ENCODE measurements at regions not wholly inside any gene's neighbourhood (a gene's known extent, or its start where the extent isn't known, plus 50 kb on each side); places are given as distances from the start of the nearest gene placed in this dataset.
"Not testable (repeated sequence)": the region's sequence is repeated elsewhere in the genome, so short reads cannot be mapped to it uniquely, and the experiment has no call there.

DNA sequence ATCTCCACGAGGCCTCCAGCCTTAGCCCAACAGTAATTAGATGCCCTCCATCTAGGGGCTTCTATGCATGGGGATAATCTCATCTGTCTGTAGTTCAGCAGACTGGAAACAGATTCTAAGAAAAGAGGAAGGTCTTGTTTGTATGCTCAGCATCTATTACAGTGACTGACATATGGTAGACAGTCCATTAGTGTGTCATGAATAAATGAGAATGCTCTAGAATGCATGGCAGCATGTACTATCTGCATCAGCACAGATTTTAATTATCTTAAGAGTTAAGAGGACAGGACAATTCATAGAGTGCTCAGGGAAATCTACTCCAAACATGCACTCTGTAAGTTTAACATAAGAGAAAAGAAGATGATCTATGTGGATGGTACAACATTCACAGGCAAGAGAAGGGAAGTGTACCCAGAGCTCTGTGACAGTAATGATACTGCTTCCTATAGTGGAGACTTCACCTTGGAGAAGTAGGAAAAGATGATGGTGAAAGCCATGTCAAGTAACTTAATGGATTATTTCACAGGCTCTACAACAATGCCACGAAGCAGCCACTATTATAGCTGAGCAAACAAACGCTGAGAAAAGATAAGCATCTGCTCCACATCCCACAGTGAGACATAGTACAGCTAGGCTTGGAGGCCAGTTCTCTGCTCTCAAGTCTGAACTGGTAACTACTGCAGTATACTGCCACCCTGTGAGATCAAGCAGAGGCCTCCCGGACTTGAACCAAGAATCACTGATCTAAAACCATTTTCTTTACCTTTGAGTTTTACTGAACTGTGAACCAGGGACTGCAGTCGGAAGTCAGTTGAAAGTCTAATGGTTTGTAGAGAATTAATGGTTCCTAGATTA lies 309.2 kb upstream of the SPTLC3 start:
- no peak for DNase-seq

DNA sequence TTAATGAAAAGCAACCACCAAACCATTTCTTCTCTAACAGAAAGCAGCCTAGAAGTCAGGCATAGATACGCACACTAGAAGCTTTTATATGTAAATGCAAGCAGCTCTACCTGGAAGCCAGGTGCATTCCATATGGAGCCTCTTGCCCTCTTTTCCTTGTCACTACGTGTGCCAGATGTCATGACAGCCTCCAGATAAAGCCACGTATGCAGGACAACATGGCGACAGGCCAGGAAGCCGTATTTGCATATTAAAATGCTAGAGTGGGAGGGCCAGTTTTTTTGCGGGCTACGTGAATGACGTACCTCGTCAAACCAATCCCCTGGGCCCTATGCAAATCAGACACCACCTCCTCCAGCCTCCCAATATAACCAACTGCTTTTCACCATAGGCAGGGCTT lies 308.1 kb upstream of the SPTLC3 start:
- DNase-seq, result no peak

DNA sequence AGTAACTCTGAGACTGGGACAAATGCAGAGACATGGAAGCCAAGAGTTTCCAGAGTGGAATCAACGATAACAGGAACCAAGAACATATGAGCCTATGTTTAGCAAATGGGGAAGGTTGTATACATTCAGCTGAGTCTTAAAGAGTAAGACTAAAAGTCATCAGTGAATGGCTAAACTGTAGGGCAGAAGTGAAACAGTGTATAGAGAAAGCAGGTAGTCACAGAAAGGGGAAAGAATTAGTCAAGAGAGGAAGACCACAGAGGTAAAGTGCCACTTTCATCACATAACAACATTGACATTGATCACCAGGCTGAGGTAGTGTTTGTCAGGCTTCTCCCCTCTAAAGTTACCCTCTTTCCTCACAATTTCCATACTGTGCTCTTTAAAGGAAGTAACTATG lies 306.5 kb upstream of the SPTLC3 start:
- DNase-seq, result no peak

GRCh38 chr20:12715371-12715770 lies 293.4 kb upstream of the SPTLC3 start:
- DNase-seq, result no peak

GRCh38 chr20:12715991-12716680 lies 292.6 kb upstream of the SPTLC3 start:
- no peak for DNase-seq

GRCh38 chr20:12717061-12717460 lies 291.7 kb upstream of the SPTLC3 start:
- no peak for DNase-seq

DNA sequence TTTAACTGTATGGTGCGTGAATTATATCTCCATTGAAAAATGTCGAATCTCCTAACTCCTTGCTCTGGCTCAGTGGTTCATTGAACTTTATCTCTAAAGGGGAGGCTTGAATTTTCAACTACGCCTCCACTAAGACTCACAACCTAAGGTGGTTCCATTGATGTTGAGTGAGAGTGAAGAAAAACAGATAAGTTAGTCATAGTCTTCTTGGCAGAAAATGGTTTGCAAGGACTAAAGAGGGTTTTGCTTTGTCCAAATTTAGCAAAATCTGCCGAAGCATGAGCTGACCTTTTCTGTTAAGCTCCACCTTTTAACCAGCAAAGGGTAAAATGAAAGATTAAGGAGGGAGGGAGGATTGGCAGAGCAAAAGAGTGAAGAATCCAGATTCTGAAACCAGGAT lies 290.2 kb upstream of the SPTLC3 start:
- no peak for DNase-seq

DNA sequence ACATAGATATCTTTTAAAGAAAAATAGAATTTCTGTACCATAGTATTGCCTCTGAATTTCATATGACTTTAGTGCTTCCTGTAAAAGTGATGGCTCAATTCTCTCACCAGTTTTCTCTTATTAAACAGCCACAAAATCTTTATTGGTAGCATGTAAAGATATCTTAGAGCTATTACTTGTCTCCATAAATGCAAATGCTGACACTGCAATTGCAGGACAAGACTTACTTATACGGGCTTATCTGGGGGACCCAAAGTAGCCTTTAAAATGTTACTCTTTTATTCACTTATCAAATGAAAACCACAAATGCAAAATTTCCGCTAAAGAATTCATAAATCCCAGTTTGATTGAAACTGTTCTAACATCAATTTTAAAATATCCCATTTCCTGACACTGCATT lies 287.1 kb upstream of the SPTLC3 start:
- DNase-seq, result no peak

GRCh38 chr20:12722091-12722490 lies 286.7 kb upstream of the SPTLC3 start:
- no peak for DNase-seq

DNA sequence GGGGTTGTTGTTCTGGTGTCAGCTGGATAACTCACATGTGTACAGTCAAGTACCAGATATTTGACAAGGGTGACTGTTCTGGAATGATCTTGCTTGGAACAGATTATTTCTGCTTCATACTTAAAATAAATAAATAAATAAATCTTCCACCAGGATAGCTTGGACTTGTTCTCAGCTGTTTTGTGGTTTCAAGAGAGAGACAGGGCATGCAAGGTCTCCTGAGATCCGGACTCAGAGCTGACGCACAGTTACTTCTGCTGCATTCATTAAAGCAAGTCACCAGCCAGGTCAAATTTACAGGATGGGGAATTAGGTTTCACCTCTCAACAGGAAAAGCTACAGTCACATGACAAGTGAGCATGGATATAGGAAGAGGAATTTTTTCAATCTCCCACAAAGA lies 285.0 kb upstream of the SPTLC3 start:
- DNase-seq, result no peak

DNA sequence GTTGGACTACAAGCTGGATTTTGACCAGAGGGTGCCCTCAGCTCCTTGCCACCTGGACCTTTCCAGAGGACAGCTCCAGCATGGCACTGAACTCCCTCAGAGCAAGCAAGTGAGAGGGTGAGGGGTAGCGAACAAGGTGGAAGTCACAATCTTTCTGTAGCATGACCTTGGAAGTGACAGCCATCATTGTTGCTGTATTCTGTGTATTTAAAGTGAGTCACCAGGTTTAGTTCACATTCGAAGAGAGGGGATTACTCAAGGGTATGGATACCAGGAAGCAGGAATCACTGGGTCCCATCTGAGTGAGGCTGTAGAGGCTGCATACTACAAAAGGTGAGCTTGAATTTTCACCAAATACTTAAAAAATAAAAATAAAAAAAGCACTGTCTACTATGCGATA lies 280.0 kb upstream of the SPTLC3 start:
- DNase-seq, result no peak

DNA sequence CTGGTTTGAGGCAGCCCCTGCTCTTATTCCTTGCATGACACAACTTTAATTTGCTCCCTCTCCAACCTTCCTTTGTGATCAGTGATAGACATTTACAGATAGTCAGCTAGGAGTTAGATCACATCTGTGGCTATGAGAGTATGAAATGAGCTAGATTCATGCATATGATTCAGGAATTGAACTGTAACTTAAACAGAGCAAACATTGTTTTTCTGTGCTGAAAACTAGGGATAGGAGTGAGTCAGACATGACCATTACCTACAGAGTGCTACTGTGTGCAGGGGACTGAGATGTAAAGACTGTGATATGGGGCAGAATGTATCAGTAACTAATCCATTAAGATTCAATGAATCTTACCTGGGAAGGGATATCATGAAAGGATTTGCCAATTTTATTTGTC lies 279.4 kb upstream of the SPTLC3 start:
- no peak for DNase-seq

- DNase-seq, result no peak
These were observed 275.0 kb upstream of the SPTLC3 start for GRCh38 chr20:12733811-12734210.

GRCh38 chr20:12737497-12737896 lies 271.3 kb upstream of the SPTLC3 start:
- no peak for DNase-seq

DNA sequence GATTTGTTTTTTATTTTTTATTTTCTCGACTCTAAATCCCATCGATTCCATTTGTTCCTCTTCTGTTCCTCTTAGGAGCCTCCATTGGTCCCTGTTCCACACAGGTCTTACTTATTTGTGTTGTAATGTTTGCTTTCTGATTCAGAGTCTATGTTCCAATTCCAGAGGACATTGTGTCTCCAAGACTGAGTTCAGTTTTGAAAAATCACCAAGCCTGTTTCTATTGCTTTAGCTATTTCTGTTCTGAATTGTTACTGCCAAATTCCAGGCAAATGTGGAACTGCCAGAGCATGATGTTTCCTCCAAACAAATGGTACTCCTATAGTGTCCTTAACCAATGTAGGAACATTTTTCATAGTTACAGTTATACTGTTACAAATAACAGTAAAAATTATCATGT lies 270.9 kb upstream of the SPTLC3 start:
- no peak for DNase-seq

GRCh38 chr20:12740647-12741046 lies 268.1 kb upstream of the SPTLC3 start:
- DNase-seq, result no peak

DNA sequence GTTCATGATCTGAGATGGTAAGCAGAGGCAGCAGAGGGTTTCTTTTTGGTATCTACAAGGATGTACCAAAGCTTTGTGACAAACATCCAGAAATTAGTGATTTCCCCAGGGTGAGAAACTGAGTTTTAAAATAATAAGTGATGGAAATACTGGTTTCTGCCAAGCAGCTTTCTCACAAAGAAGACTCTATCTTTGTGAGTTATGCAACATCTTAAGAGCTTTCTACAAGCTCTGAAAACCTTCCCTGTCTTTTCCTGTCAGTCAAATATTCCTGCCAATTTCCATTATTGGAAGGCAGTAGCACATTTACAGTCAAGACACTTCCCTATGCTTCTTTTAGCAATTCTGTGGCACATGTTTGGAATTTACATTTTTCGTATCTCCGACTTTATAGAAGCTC lies 264.7 kb upstream of the SPTLC3 start:
- DNase-seq, result no peak

GRCh38 chr20:12748359-12748994 lies 260.3 kb upstream of the SPTLC3 start:
- no peak for DNase-seq

DNA sequence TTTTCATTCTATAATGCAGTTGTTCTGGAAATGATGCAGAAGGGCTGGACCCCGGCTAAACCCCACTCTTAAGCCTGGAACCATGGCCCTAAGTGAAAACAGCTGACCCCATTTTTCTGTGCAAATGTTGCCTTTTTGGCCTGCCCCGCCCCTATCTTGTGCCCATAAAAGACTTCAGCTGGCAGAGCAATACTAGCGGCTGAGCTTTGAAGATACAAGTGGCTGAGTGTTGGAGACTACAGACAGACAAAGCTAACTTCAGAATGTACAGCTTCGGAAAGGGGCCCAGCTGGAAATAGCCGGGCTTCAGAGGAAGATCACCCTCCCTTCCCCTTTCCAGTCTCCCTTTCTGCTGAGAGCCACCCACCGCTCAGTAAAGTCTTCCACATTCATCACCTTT lies 258.6 kb upstream of the SPTLC3 start:
- DNase-seq, result no peak

- not testable (repeated sequence) for DNase-seq
These were observed 255.7 kb upstream of the SPTLC3 start for GRCh38 chr20:12752900-12753693.

- DNase-seq, result not testable (repeated sequence)
These were observed 255.0 kb upstream of the SPTLC3 start for GRCh38 chr20:12753742-12754141.

DNA sequence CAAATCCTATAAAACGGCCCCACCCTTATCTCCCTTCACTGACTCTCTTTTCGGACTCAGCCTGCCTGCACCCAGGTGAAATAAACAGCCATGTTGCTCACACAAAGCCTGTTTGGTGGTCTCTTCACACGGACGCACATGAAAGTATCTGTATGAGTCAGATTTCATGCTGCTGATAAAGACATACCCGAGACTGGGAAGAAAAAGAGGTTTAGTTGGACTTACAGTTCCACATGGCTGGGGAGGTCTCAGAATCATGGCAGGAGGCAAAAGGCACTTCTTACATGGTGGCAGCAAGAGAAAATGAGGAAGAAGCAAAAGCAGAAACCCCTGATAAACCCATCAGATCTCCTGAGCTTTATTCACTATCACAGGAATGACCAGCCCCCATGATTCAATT lies 249.3 kb upstream of the SPTLC3 start:
- not testable (repeated sequence) for DNase-seq

DNA sequence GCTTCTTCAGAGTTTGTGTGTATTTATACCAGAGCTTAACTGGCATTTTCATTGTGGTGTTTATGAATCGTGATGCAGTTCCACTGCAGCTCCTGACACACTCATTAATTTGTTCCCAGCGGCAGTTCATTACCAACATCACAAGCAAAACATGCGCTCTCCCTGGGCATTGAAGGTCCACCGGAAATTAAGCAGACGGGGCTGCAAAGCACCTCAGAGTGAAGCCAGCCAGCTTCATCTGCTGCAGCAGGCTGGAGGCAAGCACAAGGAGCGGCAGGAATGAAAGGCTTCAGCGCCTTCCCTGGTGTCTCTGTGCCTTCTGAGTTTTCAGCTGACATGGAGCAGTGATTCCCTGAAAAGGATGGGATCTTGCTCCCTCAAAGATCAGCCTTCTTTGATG lies 246.0 kb upstream of the SPTLC3 start:
- DNase-seq, result no peak

Data from stimulated activated CD4-positive, alpha-beta T cell treated with anti-CD3 and anti-CD28 coated beads, Interleukin-4, amount 100 ng/mL, for 24 hours (primary cell).